ENCODE measurements at regions not wholly inside any gene's neighbourhood (a gene's known extent, or its start where the extent isn't known, plus 50 kb on each side); places are given as distances from the start of the nearest gene placed in this dataset.

- DNase-seq = no peak
These were observed 97.8 kb upstream of the JAG1 start for GRCh38 chr20:10771435-10772140.

GRCh38 chr20:10774357-10774943, 100.7 kb upstream of the JAG1 start:
- DNase-seq = no peak

GRCh38 chr20:10777710-10778109, 103.9 kb upstream of the JAG1 start:
- DNase-seq = no peak

GRCh38 chr20:10779911-10780310, 106.1 kb upstream of the JAG1 start:
- DNase-seq = no peak

GRCh38 chr20:10780901-10781300, 107.1 kb upstream of the JAG1 start:
- DNase-seq = no peak

- no peak for DNase-seq
These were observed 107.7 kb upstream of the JAG1 start for GRCh38 chr20:10781526-10781925.

GRCh38 chr20:10783707-10784553, 110.1 kb upstream of the JAG1 start:
- DNase-seq = no peak

GRCh38 chr20:10784554-10785183, 110.9 kb upstream of the JAG1 start:
- no peak for DNase-seq

- DNase-seq = no peak
These were observed 112.9 kb upstream of the JAG1 start for GRCh38 chr20:10786678-10787077.

GRCh38 chr20:10788055-10788454, 114.3 kb upstream of the JAG1 start:
- no peak for DNase-seq

- DNase-seq = no peak
These were observed 115.1 kb upstream of the JAG1 start for GRCh38 chr20:10788877-10789276.

GRCh38 chr20:10789386-10789785, 115.6 kb upstream of the JAG1 start:
- DNase-seq = no peak

- DNase-seq = no peak
These were observed 116.2 kb upstream of the JAG1 start for GRCh38 chr20:10790013-10790412.

GRCh38 chr20:10792291-10792690, 118.5 kb upstream of the JAG1 start:
- no peak for DNase-seq

- no peak for DNase-seq
These were observed 120.0 kb upstream of the JAG1 start for GRCh38 chr20:10793766-10794165.

- DNase-seq = no peak
These were observed 121.0 kb upstream of the JAG1 start for GRCh38 chr20:10794765-10795164.

- no peak for DNase-seq
These were observed 121.7 kb upstream of the JAG1 start for GRCh38 chr20:10795286-10796026.

- no peak for DNase-seq
These were observed 125.0 kb upstream of the JAG1 start for GRCh38 chr20:10798811-10799210.

- no peak for DNase-seq
These were observed 125.9 kb upstream of the JAG1 start for GRCh38 chr20:10799735-10800134.

GRCh38 chr20:10800288-10800687, 126.5 kb upstream of the JAG1 start:
- no peak for DNase-seq

- no peak for DNase-seq
These were observed 128.4 kb upstream of the JAG1 start for GRCh38 chr20:10802236-10802635.

GRCh38 chr20:10805764-10806163, 132.0 kb upstream of the JAG1 start:
- no peak for DNase-seq

- no peak for DNase-seq
These were observed 132.7 kb upstream of the JAG1 start for GRCh38 chr20:10806539-10806938.
